ENCODE measurements at regions not wholly inside any gene's neighbourhood (a gene's known extent, or its start where the extent isn't known, plus 50 kb on each side); places are given as distances from the start of the nearest gene placed in this dataset.

DNA sequence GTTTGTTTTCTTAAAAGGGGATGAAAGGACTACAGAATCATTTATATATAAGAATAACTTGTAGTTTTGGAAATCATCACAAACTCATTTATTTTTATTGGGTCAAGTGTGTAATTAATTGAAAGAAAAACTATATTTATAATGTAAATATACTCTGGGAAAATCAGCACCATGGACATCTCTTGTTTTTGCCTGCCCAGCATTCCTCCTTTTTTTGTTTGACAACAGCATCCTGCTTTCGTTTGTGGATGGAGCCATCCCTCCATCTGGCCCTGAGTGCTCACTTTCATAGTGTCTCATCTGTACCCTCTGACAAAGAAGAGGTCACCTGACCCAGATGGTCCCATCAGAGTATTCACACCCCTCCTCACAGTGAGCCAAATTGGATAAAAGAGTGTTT lies 308.2 kb upstream of the HTR1E start:
- TF ChIP-seq CTCF (conservative IDR thresholded peaks at IDR 0.05; ENCODE audit: low read depth, low read length), result no peak
- no peak for TF ChIP-seq EZH2 (IDR thresholded peaks at IDR 0.05; ENCODE audit: low read length, unreplicated experiment)
- TF ChIP-seq EZH2phosphoT487 (IDR thresholded peaks at IDR 0.05; ENCODE audit: borderline replicate concordance, low read length), result no peak

All from PC-3 (cell line).